ENCODE measurements at regions not wholly inside any gene's neighbourhood (a gene's known extent, or its start where the extent isn't known, plus 50 kb on each side); places are given as distances from the start of the nearest gene placed in this dataset.

- FAIRE-seq (no peak), DNase-seq (ENCODE audit: insufficient read length, low spot score) (no peak)
- TF ChIP-seq POU2F2 (IDR thresholded peaks at IDR 0.05; ENCODE audit: low read depth, low read length): no peak
- TF ChIP-seq POLR2AphosphoS5 (IDR thresholded peaks at IDR 0.05; ENCODE audit: low read depth, low read length): no peak
- no peak for TF ChIP-seq SPI1 (IDR thresholded peaks at IDR 0.05; ENCODE audit: low read depth, low read length)
- no peak for TF ChIP-seq TAF1 (IDR thresholded peaks at IDR 0.05; ENCODE audit: low read depth, low read length)
- no peak for TF ChIP-seq PAX5 (IDR thresholded peaks at IDR 0.05; ENCODE audit: insufficient read depth, low read length, severe bottlenecking)
- TF ChIP-seq POLR2A (IDR thresholded peaks at IDR 0.05; ENCODE audit: low read depth, low read length): no peak
Observed at GRCh38 chr14:62283837-62284236, 521.6 kb downstream of the SNAPC1 start.

DNA sequence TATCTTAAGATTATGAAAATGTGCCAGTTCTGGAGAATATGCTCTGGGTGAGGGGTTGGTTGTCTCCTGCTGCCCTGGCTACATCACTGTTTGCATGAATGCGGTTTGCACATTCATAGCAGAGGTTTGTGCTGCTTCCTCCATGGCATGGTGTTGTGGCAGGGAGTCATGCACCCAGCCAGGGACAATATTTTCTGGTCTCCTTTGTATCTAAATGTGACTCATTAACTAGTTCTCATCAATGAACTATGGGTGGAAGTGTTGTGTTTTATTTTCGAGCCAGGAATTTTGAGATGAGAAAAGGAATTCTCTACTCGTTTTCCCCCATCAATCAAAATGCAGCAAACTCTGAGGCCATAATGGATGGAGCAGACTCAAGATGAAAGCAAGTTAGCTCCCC, 527.3 kb downstream of the SNAPC1 start:
- DNase-seq (ENCODE audit: insufficient read length, low spot score): no peak
- FAIRE-seq: no peak
- no peak for TF ChIP-seq TAF1 (IDR thresholded peaks at IDR 0.05; ENCODE audit: low read depth, low read length)
- TF ChIP-seq POLR2A (IDR thresholded peaks at IDR 0.05; ENCODE audit: low read depth, low read length): no peak

- DNase-seq (ENCODE audit: insufficient read length, low spot score) (no peak), FAIRE-seq (no peak)
- no peak for TF ChIP-seq POLR2AphosphoS5 (IDR thresholded peaks at IDR 0.05; ENCODE audit: low read depth, low read length)
- no peak for TF ChIP-seq POU2F2 (IDR thresholded peaks at IDR 0.05; ENCODE audit: low read depth, low read length)
- no peak for TF ChIP-seq PAX5 (IDR thresholded peaks at IDR 0.05; ENCODE audit: insufficient read depth, low read length, severe bottlenecking)
- no peak for TF ChIP-seq TAF1 (IDR thresholded peaks at IDR 0.05; ENCODE audit: low read depth, low read length)
- TF ChIP-seq POLR2A (IDR thresholded peaks at IDR 0.05; ENCODE audit: low read depth, low read length): no peak
- TF ChIP-seq SPI1 (IDR thresholded peaks at IDR 0.05; ENCODE audit: low read depth, low read length): no peak
Observed at GRCh38 chr14:62301080-62301479, 538.9 kb downstream of the SNAPC1 start.

DNA sequence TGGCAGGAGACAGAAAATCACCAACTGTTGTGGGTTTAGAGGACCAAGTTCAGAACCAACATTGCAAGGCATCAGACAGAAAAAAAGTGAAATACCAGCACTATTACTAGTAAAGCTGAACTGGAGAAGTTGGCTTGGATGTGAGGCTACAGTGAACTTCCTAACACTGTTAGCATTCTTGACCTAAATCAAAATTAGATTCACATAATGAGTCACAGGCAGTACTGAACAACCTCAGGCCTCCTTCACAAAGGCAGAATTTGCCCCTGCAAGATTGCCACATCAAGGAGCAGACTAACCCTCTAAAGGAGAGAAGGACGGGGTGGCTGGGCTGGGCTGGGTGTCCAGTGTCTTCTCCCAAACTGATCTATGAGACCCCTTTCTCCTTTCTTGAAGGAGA, 539.7 kb downstream of the SNAPC1 start:
- DNase-seq (ENCODE audit: insufficient read length, low spot score) (no peak), FAIRE-seq (no peak)
- no peak for TF ChIP-seq PAX5 (IDR thresholded peaks at IDR 0.05; ENCODE audit: insufficient read depth, low read length, severe bottlenecking)
- no peak for TF ChIP-seq SPI1 (IDR thresholded peaks at IDR 0.05; ENCODE audit: low read depth, low read length)
- TF ChIP-seq TAF1 (IDR thresholded peaks at IDR 0.05; ENCODE audit: low read depth, low read length): no peak
- TF ChIP-seq POU2F2 (IDR thresholded peaks at IDR 0.05; ENCODE audit: low read depth, low read length): no peak
- no peak for TF ChIP-seq POLR2A (IDR thresholded peaks at IDR 0.05; ENCODE audit: low read depth, low read length)
- no peak for TF ChIP-seq POLR2AphosphoS5 (IDR thresholded peaks at IDR 0.05; ENCODE audit: low read depth, low read length)

- DNase-seq (ENCODE audit: insufficient read length, low spot score): no peak
- TF ChIP-seq POLR2A (IDR thresholded peaks at IDR 0.05; ENCODE audit: low read depth, low read length) (no peak), POU2F2 (IDR thresholded peaks at IDR 0.05; ENCODE audit: low read depth, low read length) (no peak), POLR2AphosphoS5 (IDR thresholded peaks at IDR 0.05; ENCODE audit: low read depth, low read length) (no peak), TAF1 (IDR thresholded peaks at IDR 0.05; ENCODE audit: low read depth, low read length) (no peak)
- FAIRE-seq: no peak
Observed at GRCh38 chr14:62303437-62303836, 541.2 kb downstream of the SNAPC1 start.

GRCh38 chr14:62304257-62304656, 542.0 kb downstream of the SNAPC1 start:
- DNase-seq (ENCODE audit: insufficient read length, low spot score) (no peak), FAIRE-seq (no peak)
- TF ChIP-seq SPI1 (IDR thresholded peaks at IDR 0.05; ENCODE audit: low read depth, low read length): no peak

- FAIRE-seq (no peak), DNase-seq (ENCODE audit: insufficient read length, low spot score) (no peak)
Observed at GRCh38 chr14:62307844-62308243, 545.6 kb downstream of the SNAPC1 start.

DNA sequence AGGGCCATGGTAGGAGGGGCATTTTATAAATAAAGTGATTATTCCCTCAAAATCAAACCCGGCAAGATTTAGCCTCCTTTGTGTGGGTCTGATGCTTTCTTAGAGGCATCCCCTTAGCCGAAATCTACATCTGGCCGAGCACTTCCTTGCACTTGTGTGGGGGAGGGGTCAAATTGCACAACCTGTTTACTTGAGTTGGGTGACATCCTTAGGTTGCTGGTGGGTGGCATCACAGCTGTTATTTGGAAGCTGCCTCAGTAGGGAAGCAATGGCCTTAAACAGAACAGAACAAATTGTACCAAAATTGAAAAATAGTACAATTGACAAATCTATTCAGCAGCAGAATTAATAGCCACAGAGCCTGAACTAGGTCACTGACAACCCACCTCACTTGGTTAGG, 546.1 kb downstream of the SNAPC1 start:
- DNase-seq (ENCODE audit: insufficient read length, low spot score): no peak
- TF ChIP-seq SPI1 (IDR thresholded peaks at IDR 0.05; ENCODE audit: low read depth, low read length): no peak
- no peak for TF ChIP-seq TAF1 (IDR thresholded peaks at IDR 0.05; ENCODE audit: low read depth, low read length)
- TF ChIP-seq POLR2AphosphoS5 (IDR thresholded peaks at IDR 0.05; ENCODE audit: low read depth, low read length): no peak
- no peak for TF ChIP-seq PAX5 (IDR thresholded peaks at IDR 0.05; ENCODE audit: insufficient read depth, low read length, severe bottlenecking)
- TF ChIP-seq POU2F2 (IDR thresholded peaks at IDR 0.05; ENCODE audit: low read depth, low read length): no peak
- TF ChIP-seq POLR2A (IDR thresholded peaks at IDR 0.05; ENCODE audit: low read depth, low read length): no peak
- no peak for FAIRE-seq

More at GRCh38 chr14:62307844-62308243, 545.6 kb downstream of the SNAPC1 start:
- no peak for TF ChIP-seq POU2F2 (IDR thresholded peaks at IDR 0.05; ENCODE audit: low read depth, low read length)
- TF ChIP-seq POLR2AphosphoS5 (IDR thresholded peaks at IDR 0.05; ENCODE audit: low read depth, low read length): no peak
- TF ChIP-seq SPI1 (IDR thresholded peaks at IDR 0.05; ENCODE audit: low read depth, low read length): no peak
- no peak for TF ChIP-seq POLR2A (IDR thresholded peaks at IDR 0.05; ENCODE audit: low read depth, low read length)
- no peak for TF ChIP-seq TAF1 (IDR thresholded peaks at IDR 0.05; ENCODE audit: low read depth, low read length)
- no peak for TF ChIP-seq PAX5 (IDR thresholded peaks at IDR 0.05; ENCODE audit: insufficient read depth, low read length, severe bottlenecking)

GRCh38 chr14:62308891-62309290, 546.7 kb downstream of the SNAPC1 start:
- FAIRE-seq (no peak), DNase-seq (ENCODE audit: insufficient read length, low spot score) (no peak)

GRCh38 chr14:62313212-62313611, 551.0 kb downstream of the SNAPC1 start:
- TF ChIP-seq TAF1 (IDR thresholded peaks at IDR 0.05; ENCODE audit: low read depth, low read length) (no peak), PAX5 (IDR thresholded peaks at IDR 0.05; ENCODE audit: insufficient read depth, low read length, severe bottlenecking) (no peak), POLR2A (IDR thresholded peaks at IDR 0.05; ENCODE audit: low read depth, low read length) (no peak), POU2F2 (IDR thresholded peaks at IDR 0.05; ENCODE audit: low read depth, low read length) (no peak), SPI1 (IDR thresholded peaks at IDR 0.05; ENCODE audit: low read depth, low read length) (no peak), POLR2AphosphoS5 (IDR thresholded peaks at IDR 0.05; ENCODE audit: low read depth, low read length) (no peak)
- FAIRE-seq (no peak), DNase-seq (ENCODE audit: insufficient read length, low spot score) (no peak)

More at GRCh38 chr14:62308891-62309290, 546.7 kb downstream of the SNAPC1 start:
- TF ChIP-seq POLR2AphosphoS5 (IDR thresholded peaks at IDR 0.05; ENCODE audit: low read depth, low read length) (no peak), SPI1 (IDR thresholded peaks at IDR 0.05; ENCODE audit: low read depth, low read length) (no peak), POU2F2 (IDR thresholded peaks at IDR 0.05; ENCODE audit: low read depth, low read length) (no peak), POLR2A (IDR thresholded peaks at IDR 0.05; ENCODE audit: low read depth, low read length) (no peak), TAF1 (IDR thresholded peaks at IDR 0.05; ENCODE audit: low read depth, low read length) (no peak), PAX5 (IDR thresholded peaks at IDR 0.05; ENCODE audit: insufficient read depth, low read length, severe bottlenecking) (no peak)

Data from GM12891 (cell line).